ENCODE measurements at regions not wholly inside any gene's neighbourhood (a gene's known extent, or its start where the extent isn't known, plus 50 kb on each side); places are given as distances from the start of the nearest gene placed in this dataset.
"Not testable (repeated sequence)": the region's sequence is repeated elsewhere in the genome, so short reads cannot be mapped to it uniquely, and the experiment has no call there.

GRCh38 chr6:170140129-170140528, 150.7 kb downstream of the DLL1 start:
- Histone ChIP-seq H3K9ac (ENCODE audit: low read depth, low read length) (no peak overlapping the region), H3K4me3 (ENCODE audit: low read length) (no peak overlapping the region), H3K27ac (ENCODE audit: low read depth, low read length) (no peak overlapping the region), H3K9me3 (ENCODE audit: insufficient read depth, low read depth, low read length) (peaks cover 11% of the 10 kb centered on the region; the same call in 1 of the 2 replicates), H3K4me1 (ENCODE audit: insufficient read depth, low read length) (no peaks in the 10 kb centered on the region), H3K36me3 (ENCODE audit: insufficient read depth, low read length) (no peaks in the 10 kb centered on the region), H3K27me3 (ENCODE audit: insufficient read depth, low read length) (no peaks in the 10 kb centered on the region)
- WGBS = 98% methylated on average over 13 of the region's 13 CpGs

- 87% methylated on average over 22 of the region's 22 CpGs for WGBS
- Histone ChIP-seq H3K27ac (ENCODE audit: low read depth, low read length) (no peak overlapping the region), H3K27me3 (ENCODE audit: insufficient read depth, low read length) (no peaks in the 10 kb centered on the region), H3K4me1 (ENCODE audit: insufficient read depth, low read length) (no peaks in the 10 kb centered on the region), H3K9me3 (ENCODE audit: insufficient read depth, low read depth, low read length) (peaks cover 11% of the 10 kb centered on the region; the same call in 1 of the 2 replicates), H3K36me3 (ENCODE audit: insufficient read depth, low read length) (no peaks in the 10 kb centered on the region), H3K4me3 (ENCODE audit: low read length) (no peak overlapping the region), H3K9ac (ENCODE audit: low read depth, low read length) (no peak overlapping the region)
Observed at GRCh38 chr6:170139531-170139930, 151.3 kb downstream of the DLL1 start.

- WGBS = 91% methylated on average over 24 of the region's 24 CpGs
- H3K36me3 ChIP-seq (ENCODE audit: insufficient read depth, low read length); H3K4me1 ChIP-seq (ENCODE audit: insufficient read depth, low read length); H3K27me3 ChIP-seq (ENCODE audit: insufficient read depth, low read length); H3K4me3 ChIP-seq (ENCODE audit: low read length); H3K27ac ChIP-seq (ENCODE audit: low read depth, low read length); H3K9ac ChIP-seq (ENCODE audit: low read depth, low read length): not testable (repeated sequence)
- peaks cover 11% of the 10 kb centered on the region; the same call in 1 of the 2 replicates for H3K9me3 ChIP-seq (ENCODE audit: insufficient read depth, low read depth, low read length)
Observed at GRCh38 chr6:170139046-170139445, 151.8 kb downstream of the DLL1 start.

- Histone ChIP-seq H3K36me3 (ENCODE audit: insufficient read depth, low read length) (no peaks in the 10 kb centered on the region), H3K4me1 (ENCODE audit: insufficient read depth, low read length) (no peaks in the 10 kb centered on the region), H3K9me3 (ENCODE audit: insufficient read depth, low read depth, low read length) (peaks cover 11% of the 10 kb centered on the region; the same call in 1 of the 2 replicates), H3K27ac (ENCODE audit: low read depth, low read length) (no peak overlapping the region), H3K27me3 (ENCODE audit: insufficient read depth, low read length) (no peaks in the 10 kb centered on the region), H3K4me3 (ENCODE audit: low read length) (no peak overlapping the region), H3K9ac (ENCODE audit: low read depth, low read length) (no peak overlapping the region)
- 93% methylated on average over 40 of the region's 40 CpGs for WGBS
Observed at GRCh38 chr6:170137911-170138910, 152.7 kb downstream of the DLL1 start.

GRCh38 chr6:170137176-170137891, 153.5 kb downstream of the DLL1 start:
- H3K36me3 ChIP-seq (ENCODE audit: insufficient read depth, low read length) = no peaks in the 10 kb centered on the region
- no peak overlapping the region for H3K9ac ChIP-seq (ENCODE audit: low read depth, low read length)
- H3K9me3 ChIP-seq (ENCODE audit: insufficient read depth, low read depth, low read length) = peaks cover 11% of the 10 kb centered on the region; the same call in 1 of the 2 replicates
- H3K27ac ChIP-seq (ENCODE audit: low read depth, low read length) = no peak overlapping the region
- WGBS = 96% methylated on average over 50 of the region's 50 CpGs
- H3K4me1 ChIP-seq (ENCODE audit: insufficient read depth, low read length) = no peaks in the 10 kb centered on the region
- H3K27me3 ChIP-seq (ENCODE audit: insufficient read depth, low read length) = no peaks in the 10 kb centered on the region
- no peak overlapping the region for H3K4me3 ChIP-seq (ENCODE audit: low read length)

GRCh38 chr6:170136541-170137175, 154.2 kb downstream of the DLL1 start:
- H3K27me3 ChIP-seq (ENCODE audit: insufficient read depth, low read length) = no peaks in the 10 kb centered on the region
- no peak overlapping the region for H3K4me3 ChIP-seq (ENCODE audit: low read length)
- no peaks in the 10 kb centered on the region for H3K36me3 ChIP-seq (ENCODE audit: insufficient read depth, low read length)
- no peak overlapping the region for H3K27ac ChIP-seq (ENCODE audit: low read depth, low read length)
- H3K4me1 ChIP-seq (ENCODE audit: insufficient read depth, low read length) = no peaks in the 10 kb centered on the region
- H3K9ac ChIP-seq (ENCODE audit: low read depth, low read length) = no peak overlapping the region
- H3K9me3 ChIP-seq (ENCODE audit: insufficient read depth, low read depth, low read length) = peaks cover 11% of the 10 kb centered on the region; the same call in 1 of the 2 replicates
- WGBS = 95% methylated on average over 69 of the region's 69 CpGs

- Histone ChIP-seq H3K9me3 (ENCODE audit: insufficient read depth, low read depth, low read length) (peaks cover 11% of the 10 kb centered on the region; the same call in 1 of the 2 replicates), H3K4me1 (ENCODE audit: insufficient read depth, low read length) (no peaks in the 10 kb centered on the region), H3K27me3 (ENCODE audit: insufficient read depth, low read length) (no peaks in the 10 kb centered on the region), H3K36me3 (ENCODE audit: insufficient read depth, low read length) (no peaks in the 10 kb centered on the region), H3K9ac (ENCODE audit: low read depth, low read length) (no peak overlapping the region), H3K27ac (ENCODE audit: low read depth, low read length) (no peak overlapping the region), H3K4me3 (ENCODE audit: low read length) (no peak overlapping the region)
- 96% methylated on average over 38 of the region's 38 CpGs for WGBS
Observed at GRCh38 chr6:170135821-170136471, 154.9 kb downstream of the DLL1 start.

- Histone ChIP-seq H3K4me1 (ENCODE audit: insufficient read depth, low read length) (no peaks in the 10 kb centered on the region), H3K9me3 (ENCODE audit: insufficient read depth, low read depth, low read length) (peaks cover 11% of the 10 kb centered on the region; the same call in 1 of the 2 replicates), H3K4me3 (ENCODE audit: low read length) (no peak overlapping the region), H3K27me3 (ENCODE audit: insufficient read depth, low read length) (no peaks in the 10 kb centered on the region), H3K36me3 (ENCODE audit: insufficient read depth, low read length) (no peaks in the 10 kb centered on the region), H3K9ac (ENCODE audit: low read depth, low read length) (no peak overlapping the region), H3K27ac (ENCODE audit: low read depth, low read length) (no peak overlapping the region)
- WGBS = 93% methylated on average over 16 of the region's 16 CpGs
Observed at GRCh38 chr6:170135461-170135820, 155.4 kb downstream of the DLL1 start.

- no peak overlapping the region for H3K9ac ChIP-seq (ENCODE audit: low read depth, low read length)
- WGBS = 91% methylated on average over 31 of the region's 31 CpGs
- no peaks in the 10 kb centered on the region for H3K27me3 ChIP-seq (ENCODE audit: insufficient read depth, low read length)
- H3K4me3 ChIP-seq (ENCODE audit: low read length) = no peak overlapping the region
- no peak overlapping the region for H3K27ac ChIP-seq (ENCODE audit: low read depth, low read length)
- H3K36me3 ChIP-seq (ENCODE audit: insufficient read depth, low read length) = no peaks in the 10 kb centered on the region
- H3K4me1 ChIP-seq (ENCODE audit: insufficient read depth, low read length) = no peaks in the 10 kb centered on the region
- H3K9me3 ChIP-seq (ENCODE audit: insufficient read depth, low read depth, low read length) = peaks cover 11% of the 10 kb centered on the region; the same call in 1 of the 2 replicates
Observed at GRCh38 chr6:170134471-170135440, 156.1 kb downstream of the DLL1 start.

GRCh38 chr6:170134031-170134470, 156.8 kb downstream of the DLL1 start:
- no peaks in the 10 kb centered on the region for H3K4me1 ChIP-seq (ENCODE audit: insufficient read depth, low read length)
- H3K27me3 ChIP-seq (ENCODE audit: insufficient read depth, low read length) = no peaks in the 10 kb centered on the region

More at GRCh38 chr6:170134031-170134470, 156.8 kb downstream of the DLL1 start:
- WGBS = 95% methylated on average over 17 of the region's 17 CpGs
- H3K36me3 ChIP-seq (ENCODE audit: insufficient read depth, low read length) = no peaks in the 10 kb centered on the region
- no peak overlapping the region for H3K4me3 ChIP-seq (ENCODE audit: low read length)
- H3K27ac ChIP-seq (ENCODE audit: low read depth, low read length) = no peak overlapping the region
- peaks cover 11% of the 10 kb centered on the region; the same call in 1 of the 2 replicates for H3K9me3 ChIP-seq (ENCODE audit: insufficient read depth, low read depth, low read length)
- no peak overlapping the region for H3K9ac ChIP-seq (ENCODE audit: low read depth, low read length)

Measured in HUES64 (cell line).